PC-9 (cell line): ENCODE measurements at regions not wholly inside any gene's neighbourhood (a gene's known extent, or its start where the extent isn't known, plus 50 kb on each side); places are given as distances from the start of the nearest gene placed in this dataset.

Experiments
- CTCF ChIP-seq: fragments of 200-600 bp; sonication (generic); conservative IDR thresholded peaks from 2 replicates; pipeline ENCODE4 v1.6.1; 2017; ENCODE audit warnings: mixed run types, antibody characterized with exemption, mild to moderate bottlenecking, moderate library complexity
- EZH2 ChIP-seq: fragments of 200-600 bp; sonication (generic); IDR thresholded peaks from 2 replicates; pipeline ENCODE4 v1.8.0; 2017; ENCODE audit warnings: antibody characterized with exemption, low read depth

GRCh38 chr16:65863236-65863635 is 503.3 kb upstream of the CDH5 start:
- TF ChIP-seq CTCF (no peak), EZH2 (no peak)
